Bronchial epithelial cell (primary cell): ENCODE measurements at regions not wholly inside any gene's neighbourhood (a gene's known extent, or its start where the extent isn't known, plus 50 kb on each side); places are given as distances from the start of the nearest gene placed in this dataset.

ENCODE experiments used
- DNase-seq: peaks from one replicate; pipeline ENCODE4 v3.0.0-alpha.2; 2010; ENCODE audit warnings: low read depth
- FAIRE-seq: peaks from 2 replicates; lab custom pipeline; 2011; peaks lifted over from hg19 to GRCh38; lab: Jason Lieb, UNC
- H3K27me3 ChIP-seq: 2 replicates; pipeline ENCODE4 v1.5.1; 2011; ENCODE audit warnings: low read length; ENCODE audit not compliant: control insufficient read depth, insufficient read depth
- H3K36me3 ChIP-seq: 2 replicates; pipeline ENCODE4 v1.5.1; 2011; ENCODE audit warnings: low read length; ENCODE audit not compliant: control insufficient read depth, insufficient read depth
- H3K4me3 ChIP-seq: 2 replicates; pipeline ENCODE4 v1.5.1; 2011; ENCODE audit warnings: mild to moderate bottlenecking, low read depth, low read length, control low read depth
- TF ChIP-seq, protein P1 (sequence below): IDR thresholded peaks from 2 replicates; pipeline ENCODE4 v1.5.1; 2011; ENCODE audit warnings: mild to moderate bottlenecking, moderate library complexity, low read length, control low read depth, inconsistent platforms; ENCODE audit not compliant: insufficient read depth, severe bottlenecking

DNA sequence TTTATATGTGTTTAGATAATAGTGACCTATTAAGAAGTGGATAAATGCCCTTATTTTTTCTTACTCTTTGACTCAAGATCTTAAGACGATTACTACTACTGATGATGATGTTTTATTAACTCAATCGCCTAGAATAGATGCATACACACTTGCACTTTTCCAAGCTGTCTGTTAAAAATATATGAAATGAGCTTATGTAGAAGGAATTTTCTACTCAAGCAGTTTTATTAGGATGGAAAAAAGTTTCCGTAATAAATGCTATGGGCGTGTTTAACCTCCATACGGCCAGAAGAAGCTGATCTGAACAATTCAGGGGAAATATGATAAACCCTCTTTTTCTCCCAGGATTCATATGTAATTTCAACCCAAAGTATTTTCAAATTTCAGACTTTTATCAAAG, 455.7 kb upstream of the MPDZ start:
- FAIRE-seq: no peak
- H3K4me3 ChIP-seq: no peak overlapping the region
- H3K27me3 ChIP-seq: no peaks in the 10 kb centered on the region
- TF ChIP-seq, protein P1, sequence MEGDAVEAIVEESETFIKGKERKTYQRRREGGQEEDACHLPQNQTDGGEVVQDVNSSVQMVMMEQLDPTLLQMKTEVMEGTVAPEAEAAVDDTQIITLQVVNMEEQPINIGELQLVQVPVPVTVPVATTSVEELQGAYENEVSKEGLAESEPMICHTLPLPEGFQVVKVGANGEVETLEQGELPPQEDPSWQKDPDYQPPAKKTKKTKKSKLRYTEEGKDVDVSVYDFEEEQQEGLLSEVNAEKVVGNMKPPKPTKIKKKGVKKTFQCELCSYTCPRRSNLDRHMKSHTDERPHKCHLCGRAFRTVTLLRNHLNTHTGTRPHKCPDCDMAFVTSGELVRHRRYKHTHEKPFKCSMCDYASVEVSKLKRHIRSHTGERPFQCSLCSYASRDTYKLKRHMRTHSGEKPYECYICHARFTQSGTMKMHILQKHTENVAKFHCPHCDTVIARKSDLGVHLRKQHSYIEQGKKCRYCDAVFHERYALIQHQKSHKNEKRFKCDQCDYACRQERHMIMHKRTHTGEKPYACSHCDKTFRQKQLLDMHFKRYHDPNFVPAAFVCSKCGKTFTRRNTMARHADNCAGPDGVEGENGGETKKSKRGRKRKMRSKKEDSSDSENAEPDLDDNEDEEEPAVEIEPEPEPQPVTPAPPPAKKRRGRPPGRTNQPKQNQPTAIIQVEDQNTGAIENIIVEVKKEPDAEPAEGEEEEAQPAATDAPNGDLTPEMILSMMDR: no peak
- no peaks in the 10 kb centered on the region for H3K36me3 ChIP-seq
- DNase-seq: no peak

DNA sequence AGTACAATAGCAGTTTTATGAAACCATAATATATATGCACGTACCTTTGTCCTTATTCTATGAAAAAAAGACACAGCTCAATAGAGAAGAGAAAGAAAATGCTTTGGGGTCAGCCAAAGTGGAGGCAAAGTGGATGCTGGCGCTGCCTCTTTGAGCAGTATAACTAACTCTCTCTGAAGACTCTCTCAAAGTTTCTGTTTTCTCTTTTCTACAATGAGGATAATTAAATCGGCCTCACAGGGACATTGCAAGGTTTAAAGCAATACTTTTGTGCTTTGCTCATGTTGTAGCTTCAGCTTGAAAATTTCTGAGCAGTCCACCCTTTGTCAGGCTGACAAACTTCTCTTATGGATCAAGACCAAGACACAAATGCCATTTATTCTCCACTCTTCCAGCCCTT, 455.1 kb upstream of the MPDZ start:
- TF ChIP-seq, protein P1: no peak
- Histone ChIP-seq H3K27me3 (no peaks in the 10 kb centered on the region), H3K36me3 (no peaks in the 10 kb centered on the region), H3K4me3 (no peak overlapping the region)
- no peak for DNase-seq
- FAIRE-seq: no peak

DNA sequence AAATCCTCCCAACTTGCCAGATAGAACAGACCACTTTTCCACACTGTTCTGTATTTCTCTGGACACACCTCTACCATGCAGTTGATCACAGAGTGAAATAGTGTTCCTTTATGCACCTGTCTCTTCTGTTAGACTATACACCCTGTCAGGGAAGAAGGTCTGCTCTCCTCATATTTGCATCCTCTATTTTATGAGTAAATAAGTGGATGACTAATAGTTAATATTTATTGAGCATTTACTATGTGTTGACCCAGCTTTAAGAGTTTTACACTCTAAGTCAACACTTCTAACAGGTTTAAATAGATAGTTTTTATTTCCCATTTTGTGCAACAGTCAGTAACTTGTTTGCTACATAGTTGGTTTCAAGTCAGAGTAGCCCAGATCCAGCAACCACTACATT, 452.8 kb upstream of the MPDZ start:
- no peak for DNase-seq
- no peak for FAIRE-seq
- TF ChIP-seq, protein P1: no peak
- Histone ChIP-seq H3K36me3 (no peaks in the 10 kb centered on the region), H3K4me3 (no peak overlapping the region), H3K27me3 (no peaks in the 10 kb centered on the region)

DNA sequence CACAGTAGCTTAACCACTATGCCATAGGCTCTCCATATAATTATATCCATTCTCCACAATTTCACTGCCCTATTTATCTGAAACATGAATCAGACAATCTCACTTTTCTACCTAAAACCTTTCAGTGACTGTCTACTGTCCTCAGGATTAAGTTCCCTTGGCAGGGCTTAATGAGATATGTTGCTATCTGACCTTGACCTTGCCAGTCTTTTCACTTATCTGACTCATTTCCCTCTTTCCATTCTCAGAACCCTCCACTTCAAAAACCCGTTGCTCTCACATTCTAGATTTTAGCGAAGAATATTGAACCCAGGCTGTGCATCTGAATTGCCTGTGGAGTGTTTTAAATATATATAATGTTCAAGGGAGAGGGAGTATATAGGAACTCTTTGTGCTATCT, 452.1 kb upstream of the MPDZ start:
- FAIRE-seq (no peak), DNase-seq (no peak)
- Histone ChIP-seq H3K4me3 (no peak overlapping the region), H3K36me3 (no peaks in the 10 kb centered on the region), H3K27me3 (no peaks in the 10 kb centered on the region)
- TF ChIP-seq, protein P1: no peak

DNA sequence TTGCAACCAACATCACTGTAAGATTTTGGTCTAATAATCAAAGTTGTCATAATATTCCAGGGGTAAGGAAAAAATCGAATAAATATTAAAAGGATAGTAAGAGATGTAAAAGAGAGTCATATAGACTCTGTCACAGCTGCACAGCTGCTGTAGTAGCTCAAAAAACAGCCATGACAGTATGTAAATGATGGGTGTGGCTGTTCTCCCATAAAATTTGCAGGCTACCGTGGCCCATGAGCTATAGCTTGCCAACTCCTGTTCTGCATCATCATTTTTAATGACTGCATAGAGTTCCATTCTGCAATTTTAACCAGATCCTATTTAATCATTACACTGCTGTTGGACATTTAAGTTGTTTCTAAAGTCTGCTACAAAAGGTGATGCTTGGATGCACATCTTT, 450.5 kb upstream of the MPDZ start:
- Histone ChIP-seq H3K4me3 (no peak overlapping the region), H3K36me3 (no peaks in the 10 kb centered on the region), H3K27me3 (no peaks in the 10 kb centered on the region)
- FAIRE-seq (no peak), DNase-seq (no peak)
- TF ChIP-seq, protein P1: no peak

DNA sequence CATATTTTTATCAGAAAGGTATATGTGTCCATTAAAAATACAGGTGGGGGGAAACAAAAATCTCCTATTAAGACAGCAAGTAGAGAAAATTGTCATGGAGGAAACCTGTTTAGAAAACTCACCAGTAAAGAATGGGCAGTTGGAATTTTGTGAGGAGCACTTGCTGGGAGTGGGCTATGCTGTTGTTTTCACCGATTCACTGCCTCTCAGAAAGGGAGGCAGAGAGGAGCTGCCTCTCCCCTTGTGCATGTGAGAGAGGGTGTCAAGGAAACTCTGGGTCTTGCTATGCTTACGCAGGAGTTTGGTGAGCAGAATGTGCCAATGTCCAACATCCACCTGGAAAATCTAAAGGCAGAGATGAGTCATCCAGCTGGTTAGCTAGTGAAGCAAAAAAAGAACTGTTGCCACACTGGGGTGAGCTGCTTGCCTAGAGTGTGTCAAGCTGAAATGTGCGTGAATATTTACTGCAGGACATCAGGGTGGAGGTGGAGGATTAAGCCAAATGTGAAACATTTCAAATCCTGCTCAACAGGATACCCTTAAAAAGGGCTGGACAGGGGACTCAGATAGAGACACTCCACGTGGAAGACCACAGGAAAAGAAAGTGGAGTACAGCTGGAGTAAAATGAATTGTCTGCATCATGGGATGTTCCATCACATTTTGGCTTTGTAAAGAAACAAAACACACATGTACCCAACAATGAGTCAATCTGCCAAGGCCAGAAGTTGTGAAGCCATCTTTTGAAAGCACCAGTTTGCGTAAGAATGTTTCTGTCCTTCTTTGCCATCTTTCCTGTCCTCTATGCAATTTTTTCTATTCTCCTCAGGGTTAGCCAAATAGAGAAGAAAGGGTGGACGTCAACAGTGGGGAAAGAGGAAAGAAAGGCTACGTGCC, 449.7 kb upstream of the MPDZ start:
- TF ChIP-seq, protein P1: no peak
- Histone ChIP-seq H3K36me3 (no peaks in the 10 kb centered on the region), H3K27me3 (no peaks in the 10 kb centered on the region), H3K4me3 (no peak overlapping the region)
- DNase-seq (peak; percentile 80), FAIRE-seq (peak; percentile 58)
